ENCODE measurements at regions not wholly inside any gene's neighbourhood (a gene's known extent, or its start where the extent isn't known, plus 50 kb on each side); places are given as distances from the start of the nearest gene placed in this dataset.
"Not testable (repeated sequence)": the region's sequence is repeated elsewhere in the genome, so short reads cannot be mapped to it uniquely, and the experiment has no call there.

- TF ChIP-seq CTCF (IDR thresholded peaks at IDR 0.05) = no peak
- no peaks in the 10 kb centered on the region for H3K4me1 Mint-ChIP-seq
- Histone ChIP-seq H3K9me3 (ENCODE audit: control insufficient read depth, insufficient read depth, low read length) (no peaks in the 10 kb centered on the region), H3K4me3 (ENCODE audit: low read length) (no peak overlapping the region), H3K27me3 (ENCODE audit: control insufficient read depth, insufficient read depth, low read length) (no peaks in the 10 kb centered on the region), H3K27ac (ENCODE audit: low read length) (no peak overlapping the region), H3K36me3 (ENCODE audit: control insufficient read depth, insufficient read depth, low read length) (no peaks in the 10 kb centered on the region), H3K4me1 (ENCODE audit: control insufficient read depth, insufficient read depth, low read length) (no peaks in the 10 kb centered on the region)
- no peak overlapping the region for H3K27ac Mint-ChIP-seq
- WGBS (ENCODE audit: insufficient coverage) = 87% methylated on average over 5 of the region's 5 CpGs
- peaks cover 11 to 35% of the 10 kb centered on the region in 2 donors for H3K27me3 Mint-ChIP-seq (ENCODE audit: low read depth in 2 of 2)
- peaks cover 0 to 2% of the 10 kb centered on the region in 2 donors for H3K9me3 Mint-ChIP-seq
- intact Hi-C loops (cut with micrococcal nuclease) = no loop called here
- H3K4me3 Mint-ChIP-seq = no peak overlapping the region
- ATAC-seq (no peak), DNase-seq (no peak)
- no peaks in the 10 kb centered on the region for H3K36me3 Mint-ChIP-seq
Observed at GRCh38 chr11:69587454-69588090, 53.4 kb upstream of the CCND1 start.

- intact Hi-C loops (cut with micrococcal nuclease) = no loop called here
- WGBS (ENCODE audit: insufficient coverage) = 80% methylated on average over 4 of the region's 5 CpGs
- Histone ChIP-seq H3K27me3 (ENCODE audit: control insufficient read depth, insufficient read depth, low read length) (no peaks in the 10 kb centered on the region), H3K27ac (ENCODE audit: low read length) (no peak overlapping the region), H3K9me3 (ENCODE audit: control insufficient read depth, insufficient read depth, low read length) (no peaks in the 10 kb centered on the region), H3K4me1 (ENCODE audit: control insufficient read depth, insufficient read depth, low read length) (no peaks in the 10 kb centered on the region), H3K4me3 (ENCODE audit: low read length) (no peak overlapping the region), H3K36me3 (ENCODE audit: control insufficient read depth, insufficient read depth, low read length) (no peaks in the 10 kb centered on the region)
- Mint-ChIP-seq H3K27ac (no peak overlapping the region), H3K36me3 (no peaks in the 10 kb centered on the region), H3K27me3 (ENCODE audit: low read depth in 2 of 2) (peaks cover 11 to 31% of the 10 kb centered on the region in 2 donors), H3K4me3 (no peak overlapping the region), H3K9me3 (peaks cover 0 to 2% of the 10 kb centered on the region in 2 donors), H3K4me1 (no peaks in the 10 kb centered on the region)
- no peak for TF ChIP-seq CTCF (IDR thresholded peaks at IDR 0.05)
- DNase-seq (no peak), ATAC-seq (no peak)
Observed at GRCh38 chr11:69588270-69588669, 52.7 kb upstream of the CCND1 start.

GRCh38 chr11:69590088-69590487, 50.9 kb upstream of the CCND1 start:
- H3K9me3 Mint-ChIP-seq; H3K27ac ChIP-seq (ENCODE audit: low read length); H3K36me3 Mint-ChIP-seq; H3K4me1 Mint-ChIP-seq; H3K27ac Mint-ChIP-seq; H3K36me3 ChIP-seq (ENCODE audit: control insufficient read depth, insufficient read depth, low read length); H3K4me1 ChIP-seq (ENCODE audit: control insufficient read depth, insufficient read depth, low read length); H3K27me3 ChIP-seq (ENCODE audit: control insufficient read depth, insufficient read depth, low read length); H3K4me3 ChIP-seq (ENCODE audit: low read length); intact Hi-C loops (cut with micrococcal nuclease); H3K9me3 ChIP-seq (ENCODE audit: control insufficient read depth, insufficient read depth, low read length); DNase-seq; H3K4me3 Mint-ChIP-seq; ATAC-seq: not testable (repeated sequence)
- peaks cover 9 to 20% of the 10 kb centered on the region in 2 donors for H3K27me3 Mint-ChIP-seq (ENCODE audit: low read depth in 2 of 2)
- WGBS (ENCODE audit: insufficient coverage) = 100% methylated on average over 1 of the region's 1 CpG

All from natural killer cell (primary cell).